ENCODE measurements at regions not wholly inside any gene's neighbourhood (a gene's known extent, or its start where the extent isn't known, plus 50 kb on each side); places are given as distances from the start of the nearest gene placed in this dataset.

GRCh38 chr4:111070390-111070789 is 447.5 kb upstream of the PITX2 start:
- no peak for TF ChIP-seq EZH2 (IDR thresholded peaks at IDR 0.05; ENCODE audit: borderline replicate concordance)
- no peak for TF ChIP-seq CTCF (IDR thresholded peaks at IDR 0.05; ENCODE audit: poor library complexity)
- no peak for TF ChIP-seq EZH2phosphoT487 (IDR thresholded peaks at IDR 0.05; ENCODE audit: low read depth, severe bottlenecking, unreplicated experiment)
